Activated effector memory CD4-positive, alpha-beta T cell treated with anti-CD3 and anti-CD28 coated beads, Interleukin-2, amount 50 U/mL, for 16 hours (primary cell): ENCODE measurements at regions not wholly inside any gene's neighbourhood (a gene's known extent, or its start where the extent isn't known, plus 50 kb on each side); places are given as distances from the start of the nearest gene placed in this dataset.
"Not testable (repeated sequence)": the region's sequence is repeated elsewhere in the genome, so short reads cannot be mapped to it uniquely, and the experiment has no call there.

ENCODE experiments used
- DNase-seq: peaks from one replicate; pipeline ENCODE4 v3.0.0-alpha.2; 2020

DNA sequence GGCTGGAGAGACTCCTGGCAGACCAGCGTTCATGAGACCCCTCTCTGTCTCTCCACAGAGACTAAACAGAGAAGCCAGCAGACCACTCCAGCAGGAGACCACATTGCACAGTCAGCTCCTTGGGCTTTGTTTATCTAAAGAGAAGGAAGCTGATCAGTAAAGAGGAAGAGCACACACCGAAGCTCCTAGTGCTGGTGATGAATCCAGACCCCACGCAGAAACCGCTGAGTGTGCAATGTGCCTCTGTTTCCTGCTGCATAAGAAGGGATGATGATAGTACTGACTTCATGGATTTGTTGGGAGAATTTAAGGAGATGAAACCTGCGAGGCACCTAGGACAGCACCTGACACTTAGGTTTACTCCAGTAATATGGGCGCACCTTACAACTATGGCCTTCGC, 544.1 kb upstream of the ID2 start:
- DNase-seq, result no peak

DNA sequence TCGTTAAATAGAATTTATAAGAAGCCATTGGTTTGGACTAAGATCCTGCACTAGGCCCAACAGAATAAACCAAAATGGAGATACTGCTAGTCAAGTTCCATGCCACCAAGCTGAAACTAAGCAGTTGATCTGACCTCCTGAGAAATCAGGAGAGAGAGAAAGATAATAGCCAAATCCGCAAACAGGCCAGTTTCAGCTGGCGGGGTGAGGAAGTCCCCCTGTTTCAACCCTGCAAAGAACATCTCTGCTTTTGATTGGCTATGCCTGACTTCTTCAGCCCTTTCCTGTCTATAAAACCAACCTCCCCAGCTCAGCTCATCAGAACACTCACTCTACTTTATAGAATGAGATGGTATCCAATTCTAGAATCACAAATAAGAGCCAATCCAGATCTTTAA, 543.3 kb upstream of the ID2 start:
- DNase-seq, result no peak

DNA sequence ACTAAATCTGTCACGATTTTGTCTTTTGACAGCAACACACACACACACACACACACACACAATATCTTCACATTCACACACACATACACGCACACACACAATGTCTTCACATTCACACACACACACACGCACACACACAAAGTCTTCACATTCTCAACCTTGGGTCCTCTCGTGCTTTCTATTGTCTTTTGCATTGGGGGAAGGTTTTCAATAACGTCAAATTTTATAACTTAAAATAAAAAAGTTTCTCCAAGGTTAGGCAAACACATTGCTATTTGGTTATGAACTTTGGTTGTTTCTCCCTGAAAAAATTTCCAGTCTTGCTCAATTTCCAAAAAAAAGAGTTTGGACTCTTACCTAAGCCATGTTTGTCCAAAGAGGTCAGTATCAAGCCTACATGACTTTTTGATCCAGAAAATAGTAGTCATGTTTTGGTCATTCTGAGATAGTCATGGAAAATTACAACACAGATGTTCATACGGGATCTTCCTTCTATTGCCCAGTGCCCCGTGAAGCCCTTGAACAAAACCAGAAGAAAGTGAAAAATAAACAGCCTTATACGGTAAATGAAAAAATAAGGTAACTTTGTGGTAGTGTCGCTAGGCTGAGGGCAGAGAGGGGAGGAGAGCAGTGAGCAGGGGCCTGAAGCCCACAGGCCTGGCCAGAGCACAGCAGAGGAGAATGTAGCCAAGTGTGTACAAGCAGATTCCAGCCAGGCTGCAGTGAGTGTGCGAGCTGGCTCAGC, 542.8 kb upstream of the ID2 start:
- DNase-seq, result no peak

DNA sequence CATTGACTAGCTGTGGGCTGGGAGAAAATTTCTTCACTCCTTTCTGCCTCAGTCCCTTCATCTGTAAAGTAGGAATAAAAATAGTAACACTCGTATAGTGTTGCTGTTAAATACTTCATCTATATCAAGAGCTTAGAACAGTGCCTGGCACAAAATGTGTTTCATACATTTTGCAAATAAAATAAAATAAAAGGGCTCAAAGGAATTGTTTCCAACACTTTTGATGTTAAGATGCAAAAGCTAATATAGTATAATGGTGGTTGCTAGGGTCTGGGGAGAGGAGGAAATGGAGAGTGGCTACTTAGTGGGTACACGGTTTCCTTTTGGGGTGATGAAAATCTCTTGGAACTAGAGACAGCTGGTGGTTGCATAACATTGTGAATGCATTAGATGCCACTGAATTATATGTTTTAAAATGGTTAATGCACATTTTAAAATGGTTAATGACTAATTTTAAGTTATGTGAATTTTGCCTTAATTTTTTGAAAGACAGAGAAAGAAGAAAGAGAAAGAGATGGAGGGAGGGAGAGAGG, 542.1 kb upstream of the ID2 start:
- no peak for DNase-seq

DNA sequence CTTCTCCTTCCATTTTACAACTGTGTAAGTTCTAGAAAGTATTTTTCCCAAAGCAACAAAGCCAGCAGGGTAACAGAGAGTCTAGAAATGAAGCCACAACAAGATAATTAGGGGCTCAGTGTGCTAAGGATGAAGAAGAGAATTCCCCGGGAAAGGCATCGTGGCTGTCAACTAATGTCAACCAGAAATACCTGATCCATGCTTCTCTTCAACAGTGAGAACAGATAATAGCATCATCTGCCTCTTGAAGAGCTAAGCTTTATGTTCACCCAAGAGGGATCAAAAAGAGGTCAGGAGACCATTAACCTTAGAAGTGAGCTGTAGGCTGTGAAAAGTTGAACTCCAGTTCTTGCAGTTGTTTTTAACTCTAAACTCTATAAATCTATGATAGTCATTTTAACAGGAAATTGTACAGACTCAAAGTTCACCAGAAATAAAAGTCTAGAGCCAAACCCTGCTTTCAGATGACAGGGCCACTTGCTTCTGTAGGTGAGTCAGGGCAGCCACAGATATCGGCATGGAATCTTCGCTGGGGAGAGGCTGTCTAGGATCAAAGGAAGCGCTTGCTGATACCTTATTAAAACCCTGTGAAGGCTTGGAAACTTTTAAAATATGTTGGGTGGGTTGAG, 540.7 kb upstream of the ID2 start:
- no peak for DNase-seq

DNA sequence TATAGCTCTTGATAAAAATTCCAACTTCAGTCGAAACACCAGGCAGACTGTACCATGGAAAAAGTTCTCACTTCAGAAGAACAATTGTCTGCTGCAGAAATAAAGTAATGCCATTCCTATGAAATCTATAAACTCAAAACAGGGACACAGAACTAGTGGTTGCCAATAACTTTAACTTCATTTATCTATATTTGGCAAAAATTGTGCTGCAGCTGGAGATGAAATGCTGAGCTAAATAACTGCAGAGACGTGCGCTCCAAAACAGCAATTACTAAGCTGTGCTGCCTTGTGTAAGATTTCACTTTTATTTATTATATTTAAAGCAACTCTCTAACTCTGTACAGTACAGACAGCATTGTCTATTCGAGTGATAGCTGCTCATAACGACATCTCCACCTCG, 540.1 kb upstream of the ID2 start:
- DNase-seq, result no peak

DNA sequence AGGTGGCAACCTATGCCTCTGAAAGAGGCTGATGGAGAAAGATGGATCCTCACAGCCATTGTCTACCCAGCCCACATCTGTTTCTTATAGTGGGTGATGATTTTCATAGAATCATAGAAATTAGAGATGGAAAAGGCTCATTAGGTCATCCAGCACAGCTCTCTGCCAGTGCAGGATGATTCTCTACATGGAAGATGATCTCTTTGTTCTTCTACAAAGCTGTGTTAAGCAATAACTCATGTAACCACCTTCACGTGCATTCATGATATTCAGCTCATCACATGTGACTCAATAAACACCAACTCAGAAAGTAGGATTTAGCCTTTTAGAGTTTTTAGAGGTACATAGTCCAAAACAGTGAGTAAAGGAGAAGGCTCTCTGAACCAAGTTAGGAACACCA, 539.4 kb upstream of the ID2 start:
- DNase-seq, result no peak

DNA sequence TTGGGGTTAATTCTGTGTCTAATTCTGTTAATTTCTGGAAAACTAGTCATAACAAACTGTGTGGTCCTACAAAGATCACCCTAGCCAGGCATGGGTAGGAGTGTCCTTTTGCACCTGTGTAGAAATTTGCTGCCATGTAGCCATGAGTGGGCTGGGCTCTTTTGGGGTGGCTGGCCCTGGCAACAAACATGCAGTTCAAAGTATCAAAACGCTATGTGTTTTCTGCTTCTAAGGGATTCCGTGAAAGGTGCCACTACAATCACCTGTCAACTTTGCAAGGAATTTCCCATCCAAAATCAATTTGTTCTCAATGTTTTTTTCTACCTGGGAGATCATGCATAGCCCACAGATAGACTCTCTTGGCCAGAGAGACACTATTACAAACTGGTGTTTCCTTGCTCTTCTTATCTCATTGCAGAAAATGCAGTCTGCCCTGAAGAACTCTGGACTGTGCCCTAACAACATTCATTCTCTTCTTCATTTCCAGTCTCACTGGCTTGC, 537.7 kb upstream of the ID2 start:
- no peak for DNase-seq

DNA sequence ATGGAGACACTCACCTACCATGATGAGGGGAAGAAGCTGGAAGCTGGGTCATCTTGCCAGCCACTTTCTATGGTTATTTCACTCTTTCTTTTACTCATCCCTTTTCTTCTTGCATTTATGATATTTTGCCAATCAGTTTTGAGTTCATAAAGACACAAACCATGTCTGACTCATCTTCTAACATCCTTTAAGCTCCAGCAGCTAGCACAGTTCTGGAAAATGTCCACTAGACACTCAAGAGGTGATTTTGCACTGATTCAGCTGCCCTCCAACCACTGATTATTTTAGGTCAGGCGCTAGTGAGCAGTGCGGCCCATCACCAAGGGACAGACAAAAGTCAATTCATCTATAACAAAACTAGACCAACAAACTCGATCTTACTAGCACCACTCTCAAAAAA, 537.1 kb upstream of the ID2 start:
- DNase-seq, result no peak

DNA sequence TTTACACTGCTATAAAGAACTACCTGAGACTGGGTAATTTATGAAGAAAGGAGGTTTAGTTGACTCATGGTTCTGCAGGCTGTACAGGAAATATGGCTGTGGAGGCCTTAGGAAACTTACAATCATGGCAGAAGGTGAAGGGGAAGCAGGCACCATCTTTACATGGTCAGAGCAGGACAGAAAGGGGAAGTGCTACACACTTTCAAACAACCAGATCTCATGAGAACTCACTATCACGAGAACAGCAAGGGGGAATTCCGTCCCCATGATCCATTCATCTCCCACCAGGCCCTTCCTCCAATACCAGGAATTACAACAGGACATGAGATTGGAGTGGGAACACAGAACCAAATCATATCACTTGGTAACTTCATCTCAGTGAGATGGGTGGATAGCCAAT, 536.5 kb upstream of the ID2 start:
- not testable (repeated sequence) for DNase-seq

DNA sequence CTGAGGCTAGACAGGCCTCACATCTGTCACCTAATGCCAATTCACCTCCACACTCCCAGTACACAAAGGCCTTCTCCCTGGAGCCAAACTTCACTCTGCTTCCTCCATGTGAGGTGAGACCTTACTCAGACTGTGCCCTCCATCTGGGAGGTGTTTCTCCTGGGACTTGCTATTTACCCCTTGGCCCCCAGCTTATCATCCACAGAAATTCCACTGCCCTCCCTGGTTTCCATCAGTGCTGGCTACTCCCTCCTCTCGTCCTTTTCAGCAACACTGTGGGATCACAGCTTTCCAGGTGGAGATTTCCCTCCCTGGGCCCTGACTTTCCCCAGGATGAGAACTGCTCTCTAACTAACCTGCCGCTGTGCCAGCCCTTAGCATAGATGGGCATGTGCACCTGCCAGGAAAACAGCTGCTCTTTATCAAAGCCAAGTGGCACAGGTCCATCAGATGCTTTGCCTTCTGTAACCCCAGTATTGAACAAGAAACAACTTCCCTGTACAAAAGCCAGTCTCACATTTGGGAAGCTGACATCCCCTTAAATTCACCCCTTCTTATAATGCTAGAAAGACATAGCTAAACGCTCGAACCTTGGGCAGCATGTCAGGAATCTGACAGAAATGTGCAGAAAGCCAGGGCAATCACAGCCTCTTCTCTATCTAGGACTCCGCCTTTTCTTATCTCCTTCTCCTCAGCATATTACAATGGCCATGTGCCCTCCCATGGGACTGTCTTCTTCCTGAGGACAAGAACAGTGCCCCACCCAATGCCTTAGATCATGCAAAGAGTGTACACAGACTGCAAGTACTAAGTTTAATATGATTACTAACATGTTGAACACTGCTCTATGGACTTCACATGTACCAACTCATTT, 535.5 kb upstream of the ID2 start:
- DNase-seq, result no peak

DNA sequence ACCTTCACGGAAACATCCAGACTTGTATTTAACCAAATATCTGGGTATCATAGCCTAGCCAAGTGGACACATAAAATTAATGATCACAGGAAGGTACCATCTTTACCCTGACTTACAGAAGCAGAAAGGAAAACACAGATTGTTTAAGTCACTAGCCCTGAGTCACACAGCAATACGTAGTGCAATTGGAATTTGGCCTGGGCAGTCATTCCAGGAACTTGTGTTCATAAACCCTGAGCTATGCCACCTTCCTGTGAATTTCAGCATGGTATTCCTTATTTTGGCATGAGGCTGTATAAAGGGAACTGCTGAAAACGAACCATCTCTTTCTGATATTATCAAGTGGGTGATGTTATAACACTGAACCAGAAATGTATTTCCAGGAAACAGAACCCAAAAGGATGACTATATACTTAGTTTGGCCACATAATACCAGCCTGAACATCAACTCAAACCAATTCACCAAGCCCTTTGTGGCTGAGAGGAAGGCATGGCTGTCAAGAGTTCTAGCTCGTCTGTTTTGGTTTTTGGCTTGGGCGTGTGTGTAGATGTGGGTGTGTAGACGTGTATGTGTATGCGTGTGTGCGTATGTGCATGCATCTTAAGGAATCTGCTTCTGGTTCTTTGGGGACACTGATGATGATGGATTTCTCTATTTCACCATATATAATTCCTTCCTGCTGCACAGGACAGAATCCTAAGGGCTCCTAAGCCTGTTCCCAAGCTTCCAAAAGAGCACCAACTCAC, 533.4 kb upstream of the ID2 start:
- no peak for DNase-seq

DNA sequence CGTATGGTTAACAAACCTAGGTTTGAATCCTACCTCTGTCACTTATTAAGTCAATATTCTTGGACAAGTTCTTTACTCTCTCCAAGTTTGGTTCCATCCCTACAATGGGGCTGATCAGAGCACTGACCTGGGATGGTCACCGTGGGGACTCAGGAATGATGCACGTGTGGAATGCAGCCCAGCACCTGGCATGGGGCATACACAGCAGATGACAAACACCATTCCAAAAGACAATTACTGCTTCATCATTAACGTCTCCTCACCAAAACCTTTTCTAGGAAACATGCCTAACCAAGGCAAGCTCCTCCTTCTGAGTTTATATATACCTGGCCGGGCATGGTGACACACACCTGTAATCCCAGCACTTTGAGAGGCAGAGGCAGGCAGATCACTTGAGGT, 532.9 kb upstream of the ID2 start:
- no peak for DNase-seq

DNA sequence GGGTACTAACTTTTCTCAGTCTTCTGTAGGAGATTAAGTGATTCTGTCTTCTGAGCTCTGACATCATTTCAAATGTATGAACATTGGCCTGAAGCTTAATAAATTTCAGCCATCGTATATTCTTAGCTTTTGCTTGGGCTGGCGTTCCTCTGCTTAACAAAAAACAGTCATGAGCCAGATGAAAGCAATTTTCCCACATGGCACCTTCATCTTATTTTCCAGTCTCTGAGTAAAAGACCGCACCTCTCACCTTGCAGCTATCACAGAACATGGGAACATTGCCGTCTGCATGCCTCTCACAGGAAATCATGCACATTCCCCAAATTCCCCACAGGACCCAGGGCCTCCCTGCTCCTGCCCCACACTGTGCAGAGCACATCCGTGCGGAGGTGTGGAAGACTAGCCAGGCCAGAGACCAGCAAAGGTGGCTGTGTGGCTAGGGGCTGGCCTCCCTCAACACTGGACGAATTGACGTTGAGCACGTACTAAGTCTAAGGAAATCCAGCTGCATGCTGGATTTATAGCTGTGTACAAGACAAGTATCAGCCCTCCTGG, 531.8 kb upstream of the ID2 start:
- no peak for DNase-seq

DNA sequence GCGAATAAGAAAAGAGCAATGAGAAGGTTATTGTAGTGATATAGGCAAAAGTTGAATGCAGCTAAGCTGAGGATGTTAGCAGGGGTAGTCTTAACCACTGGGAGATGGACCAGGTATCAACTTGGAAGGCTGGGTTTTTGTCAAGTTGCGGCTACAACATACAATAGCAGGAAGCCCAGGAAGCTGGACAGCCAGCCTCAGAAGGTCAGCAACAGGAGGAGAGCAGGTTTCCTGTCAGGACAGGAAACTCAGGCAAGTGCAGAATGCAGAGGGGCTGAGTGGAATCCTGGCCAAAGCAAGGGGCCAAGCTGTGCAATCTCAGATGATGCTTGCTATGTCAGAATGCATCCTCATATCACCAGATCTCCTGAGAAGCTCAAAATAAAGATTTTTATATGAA, 530.0 kb upstream of the ID2 start:
- no peak for DNase-seq

DNA sequence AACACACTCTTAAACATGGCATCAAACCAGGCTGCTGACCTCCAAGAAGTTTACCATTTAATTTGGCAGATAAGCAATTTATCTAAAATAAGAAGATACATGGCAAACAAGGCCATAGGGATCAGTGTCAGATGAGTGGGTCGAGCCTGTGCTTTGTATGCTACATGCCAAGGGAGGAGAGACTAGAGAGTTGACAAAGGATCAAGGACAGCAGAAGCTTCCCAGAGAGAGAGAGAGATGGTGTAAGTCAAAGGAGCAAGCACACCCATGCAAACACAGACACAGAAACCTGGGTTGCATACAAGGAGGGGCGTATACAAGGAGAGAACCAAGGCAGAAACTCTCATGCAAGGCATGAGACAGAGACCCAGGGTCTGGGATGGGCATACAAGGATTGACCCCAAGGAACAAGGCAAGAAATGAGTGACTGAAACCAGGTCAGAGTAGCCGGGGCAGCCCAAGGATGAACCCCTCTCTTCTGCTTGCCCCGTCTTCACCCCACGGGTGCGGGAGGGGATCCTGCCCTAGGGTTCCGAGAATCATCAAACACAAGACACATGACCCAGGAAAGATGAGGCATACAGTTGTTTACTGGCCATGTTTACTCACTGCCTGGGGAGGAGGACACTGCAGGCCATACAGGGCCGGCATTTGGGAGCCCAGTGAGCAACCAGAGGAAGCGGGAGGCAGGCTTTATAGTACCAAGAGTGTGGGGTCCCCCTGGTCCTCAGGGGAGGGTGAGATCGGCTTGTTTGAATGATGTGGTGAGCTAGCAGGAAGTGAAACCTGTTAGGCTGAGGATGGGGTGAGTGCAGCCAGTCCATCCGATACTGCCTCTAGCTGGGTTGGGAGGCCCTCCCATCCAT, 529.2 kb upstream of the ID2 start:
- no peak for DNase-seq

DNA sequence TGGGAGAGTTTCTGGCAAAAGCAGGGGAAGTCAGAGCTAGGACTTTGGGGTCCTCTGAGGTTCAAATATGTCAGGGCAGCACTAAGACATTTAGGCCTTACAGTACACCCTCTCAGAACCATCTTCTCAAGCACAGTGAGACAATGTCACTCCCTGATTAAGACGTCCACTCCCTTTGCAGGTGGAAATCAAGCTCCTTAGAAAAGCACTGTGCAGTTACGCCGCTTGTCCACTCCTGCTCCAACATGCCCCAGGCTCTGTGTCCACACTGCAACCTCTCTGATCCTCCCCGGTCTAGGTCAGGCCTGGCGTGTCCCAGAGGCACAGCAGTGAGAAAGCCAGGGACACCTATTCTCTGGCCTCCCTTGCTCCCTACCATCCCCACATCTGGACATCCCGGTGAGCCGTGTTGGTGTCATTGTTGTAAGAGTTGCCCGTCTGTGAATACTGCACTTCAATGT, 528.6 kb upstream of the ID2 start:
- DNase-seq, result no peak

DNA sequence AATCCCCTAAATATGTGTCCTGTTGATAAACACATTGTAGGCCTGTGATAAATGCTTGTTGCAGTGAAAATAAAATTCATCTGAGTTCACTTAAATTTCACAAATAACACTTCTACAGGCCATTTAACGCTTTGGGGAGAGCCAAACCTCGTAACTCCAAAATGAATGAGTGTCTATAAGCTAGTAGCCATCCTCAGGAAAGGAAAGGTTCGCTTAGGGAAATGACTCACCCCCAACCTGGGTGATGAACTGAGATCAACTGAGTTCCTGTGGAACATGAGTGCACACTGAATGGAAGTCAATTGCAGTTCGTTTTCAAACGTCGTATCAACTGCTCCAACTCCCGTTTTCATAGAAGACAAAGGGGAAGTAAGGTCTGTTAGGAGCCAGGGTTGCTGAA, 527.6 kb upstream of the ID2 start:
- no peak for DNase-seq

DNA sequence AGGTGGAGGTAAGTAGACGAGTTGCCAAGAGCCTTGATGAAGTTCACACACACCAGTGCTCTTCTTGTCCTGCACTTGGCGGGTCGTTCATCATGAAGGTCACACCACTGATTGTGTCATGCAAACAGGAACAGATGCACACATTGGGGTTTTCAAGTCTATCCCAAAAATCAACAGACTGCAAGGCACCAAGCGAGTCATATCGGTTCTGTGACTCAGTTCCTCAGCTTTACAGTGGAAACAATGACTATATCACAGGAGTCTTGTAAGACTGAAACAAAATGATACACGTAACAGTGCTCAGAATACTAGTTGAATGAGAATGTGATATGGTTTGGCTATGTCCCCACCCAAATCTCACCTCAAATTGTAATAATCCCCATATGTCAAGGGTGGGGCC, 526.9 kb upstream of the ID2 start:
- DNase-seq, result no peak

DNA sequence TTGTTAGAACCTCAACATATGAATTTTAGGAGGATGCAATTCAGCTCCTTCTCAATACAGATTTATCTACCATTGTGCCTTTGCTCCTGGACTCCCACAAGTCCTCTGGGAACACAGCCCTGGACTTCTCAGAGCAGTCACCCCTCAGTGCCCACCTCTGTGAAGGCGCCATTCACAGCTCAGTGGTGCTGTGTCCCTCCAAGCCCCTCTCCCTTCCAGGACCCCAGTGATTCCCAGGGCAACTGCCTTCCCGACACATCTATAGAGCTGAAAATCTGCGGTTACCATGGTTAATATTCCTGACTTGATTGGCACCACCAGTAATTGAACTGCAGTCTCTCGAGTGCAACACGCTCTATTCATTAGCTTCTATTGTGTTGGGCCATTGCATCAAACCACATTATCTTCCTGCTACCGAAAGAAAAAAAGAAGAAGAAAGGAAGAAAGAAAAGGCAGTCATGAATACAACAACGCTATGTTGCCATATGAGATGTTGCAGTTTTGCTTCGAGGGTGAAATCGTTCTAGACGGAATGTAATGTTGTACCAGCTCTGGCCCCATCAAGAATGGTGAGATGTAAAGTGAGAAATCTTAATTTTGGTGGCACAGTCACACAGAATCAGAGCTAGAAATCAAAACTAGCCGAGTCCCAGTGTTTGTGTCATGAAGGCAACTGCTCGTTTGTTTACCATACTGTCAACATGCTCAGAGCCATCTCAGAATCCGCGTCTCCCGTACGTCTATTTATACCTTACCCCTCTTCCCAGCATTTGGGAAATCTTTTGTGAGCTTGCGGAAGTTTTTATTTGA, 524.0 kb upstream of the ID2 start:
- DNase-seq, result no peak

DNA sequence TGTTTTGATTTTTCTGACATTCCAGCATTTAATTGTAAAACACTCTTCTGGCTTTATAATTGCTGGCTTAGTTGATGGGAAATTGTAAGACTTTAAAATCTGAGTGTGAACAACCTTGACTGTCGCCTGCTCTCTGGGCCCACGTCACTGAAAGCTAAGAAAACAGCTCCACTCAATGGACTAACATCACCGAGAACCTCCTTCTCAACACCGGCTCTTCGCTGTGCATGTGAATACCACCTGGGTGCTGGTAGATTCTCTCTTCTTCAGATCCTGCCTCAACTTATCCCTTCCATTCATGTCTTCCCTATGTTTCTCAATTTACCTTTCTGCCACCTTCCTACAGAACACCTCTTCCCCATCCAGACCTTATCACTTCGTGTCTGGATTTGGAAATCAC, 523.1 kb upstream of the ID2 start:
- no peak for DNase-seq
